Fibroblast of skin of left biceps (primary cell): ENCODE measurements at regions not wholly inside any gene's neighbourhood (a gene's known extent, or its start where the extent isn't known, plus 50 kb on each side); places are given as distances from the start of the nearest gene placed in this dataset.
"Not testable (repeated sequence)": the region's sequence is repeated elsewhere in the genome, so short reads cannot be mapped to it uniquely, and the experiment has no call there.

Experiments
- DNase-seq, 2 experiments: peaks; one replicate each; pipeline ENCODE4 v3.0.0-alpha.2; 2013; ENCODE audit warnings: low read depth in 2 of 2

DNA sequence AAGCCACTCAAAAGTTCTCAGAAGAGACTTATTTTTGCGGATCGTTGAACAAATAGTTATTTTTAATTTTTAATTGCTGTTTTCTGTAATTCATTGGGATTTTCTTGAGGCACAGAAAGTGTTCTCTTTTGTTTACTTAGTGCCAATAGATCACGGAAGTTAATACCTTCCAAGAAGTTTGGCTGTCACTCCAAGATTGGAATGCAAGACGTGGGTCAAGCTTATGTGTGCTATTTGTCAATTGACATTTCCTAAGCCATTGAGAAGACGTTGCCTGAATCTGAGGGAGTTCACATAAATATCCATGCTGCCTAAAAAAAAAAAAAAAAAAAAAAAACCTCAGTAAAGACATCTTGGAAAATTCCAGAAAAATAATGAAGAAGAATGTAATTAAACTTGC is 1071.4 kb upstream of the ADGRB3 start:
- no peak for DNase-seq

DNA sequence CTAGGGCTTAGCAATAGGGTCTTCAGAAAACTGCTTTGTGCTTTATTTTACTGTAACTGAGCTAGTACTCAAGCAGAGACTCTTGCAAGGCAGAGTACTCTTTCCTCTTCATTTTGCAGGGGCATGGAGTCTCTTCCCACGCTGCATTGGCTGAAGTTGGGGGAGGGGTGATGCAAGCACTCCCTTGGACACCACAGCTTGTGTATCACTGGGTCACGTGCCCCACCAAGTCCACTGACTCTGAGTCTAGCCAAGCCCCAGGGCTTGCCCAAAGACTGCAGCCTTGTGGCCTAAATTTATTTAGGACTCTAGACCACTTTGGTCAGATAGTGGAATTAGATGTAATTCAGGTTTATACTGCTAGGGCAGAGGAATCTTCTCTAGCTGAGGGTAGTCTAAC is 1075.0 kb upstream of the ADGRB3 start:
- no peak for DNase-seq

DNA sequence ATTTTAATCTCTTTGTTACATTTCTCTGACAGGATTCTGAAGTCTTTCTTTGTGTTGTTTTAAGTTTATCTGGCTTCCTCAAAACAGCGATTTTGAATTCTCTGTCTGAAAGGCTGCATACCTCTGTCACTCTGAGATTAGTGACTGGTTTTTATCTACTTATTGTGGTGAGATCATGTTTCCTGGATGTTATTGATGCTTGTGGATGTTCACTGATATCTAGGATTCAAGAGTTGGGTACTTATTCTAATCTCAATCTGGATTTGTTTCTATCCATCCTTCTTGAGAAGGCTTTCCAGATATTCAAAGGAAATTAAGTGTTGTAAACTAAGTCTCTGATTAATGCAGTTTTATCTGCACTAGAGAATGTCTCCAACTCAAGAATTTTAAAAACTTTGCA is 1076.1 kb upstream of the ADGRB3 start:
- no peak for DNase-seq

DNA sequence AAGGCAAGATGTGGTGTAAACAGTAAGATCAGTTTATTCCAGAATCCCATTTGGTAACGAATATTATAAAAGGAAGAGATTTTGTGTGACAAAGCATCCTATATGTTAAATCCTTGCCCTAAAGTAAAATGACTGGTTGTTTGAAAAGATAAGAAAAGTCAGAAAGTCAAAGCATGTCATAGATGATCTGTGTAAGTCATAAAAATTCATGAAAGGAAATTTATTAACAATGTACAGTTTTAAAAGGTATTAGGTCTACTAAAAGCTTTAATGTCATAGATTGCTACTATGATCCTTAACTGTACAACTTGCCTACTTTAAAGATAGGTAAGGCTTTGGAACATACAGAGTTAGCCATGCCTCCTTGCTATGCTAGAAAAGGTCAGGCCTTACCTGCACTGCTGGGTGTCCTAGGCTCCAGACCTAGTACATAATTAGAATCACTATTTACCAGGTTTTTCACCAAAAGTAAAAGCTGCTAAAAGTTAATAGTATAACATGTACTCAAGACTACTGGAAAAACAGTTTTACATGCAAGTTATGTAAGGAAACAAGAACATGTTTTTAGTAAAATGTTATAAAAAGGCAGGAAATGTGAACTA is 1090.1 kb upstream of the ADGRB3 start:
- DNase-seq: no peak

DNA sequence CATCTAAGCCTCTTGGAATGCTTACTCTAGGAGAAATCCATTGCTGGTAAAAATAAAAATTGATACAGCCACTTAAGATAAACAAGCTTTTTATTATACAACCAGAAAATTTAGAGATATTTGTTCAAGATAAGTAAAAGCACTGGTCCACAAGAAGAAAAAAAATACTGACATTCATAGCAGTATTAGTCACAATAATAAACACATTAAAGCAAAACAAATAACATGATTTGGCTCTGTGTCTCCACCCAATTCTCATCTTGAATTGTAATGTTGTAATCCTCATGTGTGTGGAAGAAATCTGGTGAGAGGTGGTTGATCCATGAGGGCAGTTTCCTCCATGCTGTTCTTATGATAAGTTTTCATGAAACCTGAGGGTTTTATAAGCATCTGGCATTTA is 1093.5 kb upstream of the ADGRB3 start:
- no peak for DNase-seq

DNA sequence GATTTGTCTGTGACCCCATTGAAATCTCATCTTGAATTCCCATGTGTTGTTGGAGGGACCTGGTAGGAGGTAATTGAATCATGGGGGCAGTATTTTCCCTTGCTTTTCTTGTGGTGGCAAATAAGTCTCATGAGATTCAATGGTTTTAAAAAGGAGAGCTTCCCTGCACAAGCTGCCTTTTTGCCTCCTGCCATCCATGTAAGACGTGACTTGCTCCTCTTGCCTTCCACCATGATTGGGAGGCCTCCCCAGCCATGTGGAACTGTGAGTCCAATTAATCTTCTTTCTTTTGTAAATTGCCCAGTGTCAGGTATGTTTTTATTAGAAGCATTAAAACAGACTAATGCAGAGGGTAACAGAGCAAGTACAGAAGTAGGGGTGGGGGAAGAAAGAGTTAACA is 1097.0 kb upstream of the ADGRB3 start:
- DNase-seq: no peak

DNA sequence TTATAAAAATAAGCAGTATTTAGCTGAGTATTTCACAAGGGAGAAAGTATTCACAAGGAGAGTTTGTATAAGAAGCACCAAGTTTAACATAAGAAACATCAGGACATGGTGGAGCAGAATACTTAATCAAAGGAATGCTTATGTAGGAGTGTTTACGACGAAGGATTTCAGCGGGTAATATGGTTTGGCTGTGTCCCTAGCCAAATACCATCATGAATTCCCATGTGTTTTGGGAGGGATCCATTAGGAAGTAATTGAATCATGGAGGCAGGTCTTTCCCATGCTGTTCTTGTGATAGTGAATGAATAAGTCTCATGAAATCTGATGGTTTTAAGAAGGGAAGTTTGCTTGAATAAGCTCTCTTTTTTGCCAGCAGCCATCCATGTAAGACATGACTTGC is 1099.1 kb upstream of the ADGRB3 start:
- peak; percentile 11 to 13 for DNase-seq

DNA sequence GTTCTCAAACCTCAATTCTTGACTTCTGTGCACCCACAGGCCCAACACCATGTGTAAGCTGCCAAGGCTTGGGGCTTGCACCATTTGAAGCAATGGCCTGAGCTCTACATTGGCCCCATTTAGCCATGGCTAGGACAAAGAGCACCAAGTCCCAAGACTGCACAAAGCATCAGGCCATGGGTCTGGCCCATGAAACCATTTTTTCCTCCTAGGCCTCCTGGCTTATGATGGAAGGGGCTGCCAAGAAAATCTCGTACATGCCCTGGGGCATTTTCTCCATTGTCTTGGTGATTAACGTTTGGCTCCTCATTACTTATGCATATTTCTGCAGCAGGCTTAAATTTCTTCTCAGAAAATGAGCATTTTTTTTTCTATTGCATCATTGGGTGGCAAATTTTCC is 1128.7 kb upstream of the ADGRB3 start:
- DNase-seq: no peak

DNA sequence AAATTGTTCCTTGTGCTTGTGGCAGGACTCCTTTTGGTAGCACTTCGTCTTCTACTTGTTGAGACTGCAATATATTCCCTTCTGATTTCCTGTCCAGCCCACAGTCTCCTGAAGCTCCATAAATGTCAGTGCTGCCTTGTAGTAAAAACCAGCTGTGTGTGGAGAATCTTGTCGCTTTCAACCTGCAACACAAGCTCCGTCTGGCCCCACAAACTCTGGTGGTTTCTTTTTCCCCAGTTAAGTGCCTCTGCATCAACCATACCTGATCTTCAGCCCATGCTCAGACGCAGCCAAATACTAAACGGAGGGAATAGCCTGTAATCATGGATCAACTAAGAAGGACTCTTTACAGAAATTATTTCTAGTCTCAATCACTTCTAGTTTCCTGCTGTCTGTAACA is 1133.3 kb upstream of the ADGRB3 start:
- DNase-seq: no peak

DNA sequence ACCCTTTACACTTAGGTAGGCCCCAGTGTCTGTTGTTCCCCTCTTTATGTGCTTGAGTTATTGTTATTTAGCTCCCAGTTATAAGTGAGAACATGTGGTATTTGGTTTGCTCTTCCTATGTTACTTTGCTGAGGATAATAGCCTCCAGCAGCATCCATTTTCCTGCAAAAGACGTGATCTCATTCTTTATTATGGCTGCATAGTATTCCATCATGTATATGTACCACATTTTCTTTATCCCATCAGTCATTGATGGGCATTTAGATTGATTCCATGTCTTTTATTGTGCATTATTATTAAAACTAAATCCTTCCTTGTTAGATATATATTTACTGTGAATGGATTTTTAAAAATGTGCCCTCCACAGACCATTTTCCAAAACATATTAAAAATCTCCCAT is 1137.3 kb upstream of the ADGRB3 start:
- DNase-seq: no peak

DNA sequence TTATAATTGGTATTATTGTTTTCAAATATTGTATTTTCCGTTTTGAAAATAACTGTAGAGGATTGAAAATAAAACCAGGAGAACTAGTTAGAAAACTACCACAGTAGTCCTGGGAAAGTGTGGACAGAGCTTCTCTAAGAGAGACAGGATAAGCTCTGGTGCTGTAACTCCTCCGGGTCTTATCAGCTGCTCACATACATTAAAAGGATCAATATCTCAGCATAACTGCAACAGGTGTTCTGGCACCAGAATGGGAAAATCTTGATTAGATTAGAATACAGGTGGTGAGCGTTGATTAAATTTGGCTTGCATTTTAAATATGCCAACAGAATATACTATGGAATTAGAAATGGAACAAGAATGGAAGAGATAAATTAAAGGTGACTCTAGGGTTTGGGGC is 1138.9 kb upstream of the ADGRB3 start:
- no peak for DNase-seq

DNA sequence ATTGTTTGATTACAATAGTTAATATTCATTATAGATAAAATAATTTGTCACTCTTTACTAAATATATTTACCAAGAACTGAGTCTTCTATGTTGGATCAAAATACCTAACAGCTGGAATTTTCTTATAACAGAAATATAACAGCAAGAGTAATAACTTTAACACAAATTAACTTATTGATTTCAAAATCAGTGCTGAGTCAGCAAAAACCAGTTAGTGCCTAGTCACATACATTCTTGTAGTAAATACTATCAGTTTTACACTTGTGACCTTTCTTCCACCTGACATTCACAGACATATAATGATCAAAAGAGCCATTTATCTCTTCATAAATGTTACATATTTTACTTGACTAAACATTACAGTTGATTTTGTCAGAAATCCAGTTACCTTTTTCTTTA is 1141.4 kb upstream of the ADGRB3 start:
- DNase-seq: no peak

DNA sequence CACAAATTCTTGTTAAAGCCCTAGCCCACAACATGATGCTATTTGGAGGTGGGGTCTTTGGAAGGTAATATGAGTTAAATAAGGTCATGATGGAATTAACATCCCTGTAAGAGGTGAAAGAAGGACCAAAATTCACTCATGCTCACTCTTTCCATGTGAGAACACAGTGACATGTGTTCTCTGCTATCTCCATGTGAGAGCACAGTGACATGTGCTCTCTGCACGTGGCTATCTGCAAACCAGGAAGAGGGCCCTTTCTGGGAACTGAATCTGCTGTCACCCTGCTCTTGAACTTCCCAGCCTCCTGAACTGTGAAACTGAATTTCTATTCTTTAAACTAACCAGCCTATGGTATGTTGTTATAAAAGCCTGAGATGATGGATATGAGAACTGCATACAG is 1159.4 kb upstream of the ADGRB3 start:
- DNase-seq: no peak

DNA sequence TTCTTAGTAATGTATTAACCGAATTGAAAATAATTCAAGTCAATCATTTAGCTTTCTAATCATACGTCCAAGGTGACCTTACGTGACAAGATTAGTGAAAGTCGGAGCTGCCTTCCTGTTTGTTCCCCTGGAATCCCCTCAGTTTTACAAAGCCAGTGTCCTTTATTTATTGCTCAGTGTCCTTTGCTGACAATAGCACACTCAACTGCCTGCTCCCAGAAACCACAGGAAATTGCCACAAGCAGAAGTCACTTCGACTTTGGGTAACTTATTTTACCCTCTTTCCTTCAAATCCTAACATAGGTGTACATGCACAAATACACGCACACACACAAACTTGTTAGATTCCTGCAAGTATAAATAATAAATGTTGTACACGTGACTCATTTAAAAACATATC is 1167.7 kb upstream of the ADGRB3 start:
- no peak for DNase-seq

DNA sequence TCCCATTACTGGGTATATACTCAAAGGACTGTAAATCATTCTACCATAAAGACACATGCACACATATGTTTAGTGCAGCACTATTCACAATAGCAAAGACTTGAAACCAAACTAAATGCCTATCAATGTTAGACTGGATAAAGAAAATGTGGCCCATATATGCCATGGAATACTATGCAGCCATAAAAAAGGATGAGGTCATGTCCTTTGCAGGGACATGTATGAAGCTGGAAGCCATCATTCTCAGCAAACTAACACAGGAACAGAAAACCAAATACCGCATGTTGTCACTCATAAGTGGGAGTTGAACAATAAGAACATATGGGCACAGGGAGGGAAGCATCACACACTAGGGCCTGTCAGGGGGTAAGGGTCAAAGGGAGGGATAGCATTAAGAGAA is 1172.4 kb upstream of the ADGRB3 start:
- not testable (repeated sequence) for DNase-seq

DNA sequence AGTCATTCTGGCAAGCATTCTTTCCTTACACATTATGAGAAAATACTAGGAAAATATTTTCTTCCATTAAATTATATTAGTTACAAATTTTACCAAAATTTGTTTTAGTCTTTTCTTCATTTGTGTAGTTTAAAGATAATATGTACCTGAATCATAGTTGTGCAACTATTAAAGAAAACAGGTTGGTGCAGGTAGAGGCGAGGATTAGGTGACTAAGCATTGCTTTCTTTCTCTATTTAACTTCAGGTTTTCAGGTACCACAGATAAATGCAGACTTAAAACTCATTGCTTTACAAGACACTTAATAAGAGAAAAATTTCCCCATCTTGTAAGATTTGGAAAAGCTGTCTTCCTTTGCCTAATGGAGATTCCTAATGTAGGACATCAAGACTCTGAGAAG is 1175.5 kb upstream of the ADGRB3 start:
- DNase-seq: no peak

DNA sequence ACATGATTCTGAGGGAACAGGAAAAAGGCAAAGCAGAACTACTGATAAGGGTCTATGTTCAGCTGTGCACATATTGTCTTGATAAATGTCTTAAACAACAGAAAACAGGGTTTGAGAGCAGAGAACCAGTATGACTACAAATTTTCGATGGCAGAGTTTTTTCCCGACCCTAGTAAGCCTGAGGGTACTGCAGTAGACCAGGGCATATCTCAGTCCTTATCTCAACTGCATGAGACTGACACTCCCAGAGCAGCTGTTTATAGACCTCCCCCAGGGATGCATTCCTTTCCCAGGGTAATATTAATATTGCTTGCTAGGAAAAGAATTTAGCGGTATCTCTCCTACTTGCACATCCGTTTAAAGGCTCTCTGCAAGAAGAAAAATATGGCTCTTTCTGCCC is 1176.8 kb upstream of the ADGRB3 start:
- no peak for DNase-seq

DNA sequence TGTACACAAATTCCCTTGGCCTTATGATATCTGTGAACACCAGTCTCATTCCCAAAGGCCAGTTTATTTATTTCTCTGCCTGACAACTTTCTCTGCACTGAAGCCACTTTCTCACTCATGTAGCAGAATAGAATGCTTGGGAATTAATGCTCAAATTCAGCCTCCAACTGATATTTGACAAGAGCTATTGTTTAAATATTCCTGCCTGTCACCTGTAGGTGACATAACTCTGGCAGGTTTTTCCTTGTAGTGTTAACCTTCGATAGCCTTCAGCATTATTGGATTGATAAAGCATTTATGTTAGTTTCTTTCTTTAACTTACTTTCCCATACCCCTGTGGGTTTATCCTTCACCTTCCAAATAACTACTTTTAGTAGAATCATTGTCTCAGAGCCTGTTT is 1183.2 kb upstream of the ADGRB3 start:
- no peak for DNase-seq

DNA sequence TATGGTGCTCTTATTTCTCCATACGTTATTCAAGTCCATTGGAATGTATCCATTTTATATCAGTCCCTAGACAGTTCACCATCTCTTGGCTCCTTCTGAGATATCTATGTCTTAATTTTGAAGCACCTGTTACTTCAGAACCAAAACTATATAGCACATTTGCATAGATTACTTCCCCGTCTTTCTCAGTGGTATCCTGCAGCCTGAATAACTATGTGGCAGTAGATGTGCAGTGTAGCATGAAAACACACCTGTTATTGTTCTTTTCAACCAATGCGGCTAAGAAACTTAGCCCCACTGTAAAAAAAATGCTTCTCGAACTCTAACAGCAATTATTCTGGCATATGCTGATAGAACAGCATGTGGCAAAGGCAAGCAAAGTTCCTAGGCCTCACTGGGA is 1184.4 kb upstream of the ADGRB3 start:
- no peak for DNase-seq

DNA sequence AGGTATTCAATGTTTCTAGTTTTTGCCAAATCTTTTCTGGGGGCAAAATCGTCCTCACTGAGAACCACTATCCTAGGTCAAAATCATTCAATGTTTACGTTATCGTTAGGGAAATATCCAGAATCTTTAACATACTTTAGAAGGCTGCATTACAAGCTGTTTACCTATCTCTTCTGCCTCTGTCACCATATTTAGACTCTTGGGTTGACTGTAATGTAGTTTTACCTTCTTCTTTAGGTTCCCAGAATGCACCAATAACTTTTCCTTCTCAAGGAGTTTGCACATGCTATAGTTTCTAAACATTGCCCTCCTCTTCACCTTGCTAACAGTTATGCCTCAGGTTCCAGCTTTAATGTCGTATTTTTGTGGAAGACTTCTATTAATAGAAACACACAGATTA is 1185.5 kb upstream of the ADGRB3 start:
- no peak for DNase-seq

DNA sequence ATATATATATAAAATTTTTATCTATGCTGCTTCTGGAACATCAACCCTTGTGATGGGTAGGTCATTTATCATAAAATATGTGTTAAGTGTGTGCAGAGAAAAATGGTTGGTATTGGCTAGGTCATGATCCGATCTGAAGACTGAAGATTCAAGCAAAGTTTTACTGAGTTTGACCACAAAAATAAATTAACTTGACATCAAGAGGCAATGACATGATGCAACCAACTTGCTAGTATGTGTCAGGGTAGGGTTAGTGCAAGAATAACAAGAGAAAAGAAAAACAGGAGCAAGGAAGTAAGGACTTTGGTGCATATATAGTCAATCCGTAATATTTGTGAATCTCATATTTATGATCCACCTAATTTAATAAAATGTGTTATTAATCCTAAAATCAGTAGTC is 1202.0 kb upstream of the ADGRB3 start:
- no peak for DNase-seq

DNA sequence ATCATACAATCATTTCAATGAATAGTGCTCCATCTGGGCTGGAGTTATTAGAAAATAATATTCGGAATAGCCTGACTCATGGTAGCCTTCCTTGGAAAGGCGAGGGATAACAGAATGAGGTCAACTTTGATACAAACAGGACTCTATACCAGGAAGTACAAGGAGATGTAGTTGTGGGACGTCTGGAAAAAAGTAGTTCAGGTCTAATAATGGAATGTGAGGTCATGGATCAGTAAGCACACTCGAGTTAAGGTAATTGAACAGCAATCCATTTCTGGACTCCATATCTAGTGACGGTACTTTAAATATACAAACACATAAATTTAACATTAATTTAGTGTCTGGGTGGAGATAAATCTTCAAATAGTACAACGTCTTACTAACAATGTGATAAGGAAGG is 1204.0 kb upstream of the ADGRB3 start:
- DNase-seq: no peak

DNA sequence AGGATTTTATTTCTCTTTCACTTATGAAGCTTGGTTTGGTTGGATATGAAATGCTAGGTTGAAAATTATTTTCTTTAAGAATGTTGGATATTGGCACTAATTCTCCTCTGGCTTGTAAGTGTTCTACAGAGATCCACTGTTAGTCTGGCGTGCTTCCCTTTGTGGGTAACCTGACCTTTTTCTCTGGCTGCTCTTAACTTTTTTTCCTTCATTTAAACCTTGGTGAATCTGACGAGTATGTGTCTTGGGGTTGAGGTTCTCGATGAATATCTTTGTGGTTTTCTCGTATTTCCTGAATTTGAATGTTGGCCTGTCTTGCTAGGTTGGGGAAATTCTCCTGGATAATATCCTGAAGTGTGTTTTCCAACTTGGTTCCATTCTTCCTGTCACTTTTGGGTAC is 1208.4 kb upstream of the ADGRB3 start:
- DNase-seq: not testable (repeated sequence)

DNA sequence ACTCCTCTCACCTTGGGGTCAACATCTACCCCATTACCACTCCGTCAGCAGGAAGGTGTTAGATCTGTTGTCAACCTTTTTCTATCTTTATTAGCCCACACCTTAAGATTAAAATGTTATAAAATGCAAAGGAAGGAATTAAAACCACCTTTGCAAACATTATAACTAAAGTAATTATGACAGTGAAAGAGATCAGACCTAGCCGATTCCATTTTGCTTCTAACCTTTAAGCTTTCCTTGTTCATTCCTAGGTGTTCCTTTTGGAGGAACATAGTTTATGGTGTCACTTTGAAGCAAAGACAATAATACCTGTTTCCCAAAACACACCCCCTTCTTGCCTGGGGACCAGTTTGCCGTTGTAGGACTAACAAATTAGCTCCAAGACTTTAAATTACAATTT is 1223.0 kb upstream of the ADGRB3 start:
- DNase-seq: no peak

DNA sequence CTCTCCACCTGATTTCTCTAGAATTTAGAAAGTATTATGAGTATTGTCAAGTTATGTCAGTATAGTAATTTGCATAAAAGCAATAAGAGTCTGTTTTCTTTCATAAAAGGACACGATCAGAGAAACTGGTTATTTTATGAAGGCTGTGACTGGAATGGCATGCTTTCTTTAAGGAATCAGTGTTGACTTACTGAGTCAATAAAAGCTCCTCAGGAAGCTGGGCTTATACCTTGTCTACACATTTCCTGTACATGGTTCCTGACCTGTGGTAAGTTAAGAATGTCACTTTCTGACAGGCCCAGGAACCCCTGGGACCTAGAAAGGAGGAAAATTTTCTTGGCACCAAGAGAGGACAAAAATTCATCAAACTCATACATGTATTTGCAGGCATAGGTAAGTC is 1224.0 kb upstream of the ADGRB3 start:
- DNase-seq: no peak
